Kidney tubule cell (primary cell): ENCODE measurements at regions not wholly inside any gene's neighbourhood (a gene's known extent, or its start where the extent isn't known, plus 50 kb on each side); places are given as distances from the start of the nearest gene placed in this dataset.
"Not testable (repeated sequence)": the region's sequence is repeated elsewhere in the genome, so short reads cannot be mapped to it uniquely, and the experiment has no call there.

Source experiments
- DNase-seq: peaks from one replicate; pipeline ENCODE4 v3.0.0-alpha.2; 2018; ENCODE audit warnings: low spot score

DNA sequence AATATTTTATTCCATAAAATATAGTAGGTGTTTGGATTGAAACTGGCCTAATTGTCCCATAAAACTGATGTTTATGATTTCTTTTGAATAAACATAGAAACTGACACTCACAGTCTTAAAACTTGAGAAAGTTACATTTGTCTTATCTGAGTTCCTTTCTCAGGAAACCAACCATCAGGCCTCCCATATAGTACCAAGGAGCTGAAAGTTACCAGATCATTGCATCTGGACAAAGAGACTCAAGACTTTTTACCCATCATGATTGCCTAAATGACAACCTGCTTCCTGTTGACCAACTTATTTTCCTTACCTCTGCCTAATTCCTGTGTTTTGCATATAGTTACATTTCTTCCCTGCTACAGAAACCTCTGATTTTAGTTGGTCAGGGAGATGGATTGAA, 137.0 kb upstream of the XPO1 start:
- no peak for DNase-seq

DNA sequence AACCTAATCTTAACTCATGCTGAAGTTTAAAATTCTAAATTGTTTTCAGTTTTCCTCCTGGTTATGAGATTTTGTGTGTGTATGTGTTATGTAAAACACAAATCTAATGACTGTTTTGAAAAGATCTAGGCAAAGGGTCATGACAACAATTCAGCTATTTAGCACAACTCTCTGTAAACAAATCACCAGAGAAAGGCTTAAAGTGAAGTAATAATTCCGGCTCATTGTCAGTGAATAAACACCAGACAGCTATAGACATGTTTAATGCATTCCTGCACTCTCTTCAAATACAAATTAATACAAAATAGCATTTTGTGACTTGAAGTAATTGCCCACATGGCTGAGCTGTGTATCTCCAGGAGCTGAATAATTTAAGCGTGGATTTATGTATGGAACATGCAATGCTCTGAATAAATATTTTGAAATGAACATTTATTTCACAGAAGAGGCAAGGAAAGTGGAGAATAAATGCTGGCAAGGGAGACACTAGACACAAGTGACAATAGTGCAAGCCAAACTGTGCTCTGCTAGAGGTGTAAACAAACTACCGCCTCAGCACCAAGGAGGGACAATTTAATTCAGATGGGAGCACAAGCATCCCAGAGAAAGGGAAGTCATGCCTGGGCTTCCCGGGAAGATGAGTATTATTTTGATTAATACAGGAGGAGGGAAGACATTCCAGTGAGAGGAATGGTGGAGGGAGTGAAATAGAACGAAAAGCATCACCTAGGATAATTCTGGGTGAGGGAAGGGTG, 133.6 kb upstream of the XPO1 start:
- no peak for DNase-seq

DNA sequence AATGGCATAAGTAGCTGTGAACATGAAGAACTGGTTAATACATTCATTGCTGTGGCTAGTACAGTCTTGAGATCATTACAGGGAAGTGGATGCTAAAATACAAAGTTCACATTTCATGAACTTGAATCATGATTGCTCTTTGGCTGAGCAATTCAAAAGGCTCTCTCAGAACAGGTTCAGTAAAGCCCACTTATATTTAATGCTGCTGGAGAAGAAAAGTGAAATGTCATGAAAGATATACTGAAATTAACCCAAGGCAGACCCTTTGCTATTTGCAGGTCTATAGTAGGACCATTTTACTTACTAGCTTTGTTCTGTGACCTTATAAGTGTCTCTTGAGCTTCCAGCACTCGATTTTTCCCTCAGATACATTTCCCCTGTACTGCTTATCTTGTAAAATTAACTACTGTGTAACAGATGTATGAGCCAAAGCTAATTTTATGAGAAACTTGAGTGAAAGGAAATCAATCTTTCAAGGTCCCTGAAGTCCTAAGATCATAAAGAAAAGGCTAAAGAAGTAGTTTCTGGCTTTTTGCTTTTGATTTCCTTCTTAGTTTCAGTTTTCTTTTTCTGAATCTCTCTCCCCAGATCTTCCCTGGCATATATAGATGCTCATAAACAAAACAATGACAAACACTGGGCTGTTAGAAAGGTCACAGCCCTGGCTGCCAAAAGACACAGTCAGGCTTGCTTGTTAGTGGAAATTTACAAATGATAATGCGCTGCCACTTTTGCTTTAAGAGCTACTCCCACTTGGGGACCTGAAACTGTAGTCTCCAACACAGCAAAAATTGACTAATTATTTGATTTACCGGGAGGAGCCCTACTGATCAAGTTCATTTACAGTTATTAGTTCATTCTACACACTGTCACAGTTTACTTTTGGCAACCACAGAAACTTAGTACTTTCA, 132.7 kb upstream of the XPO1 start:
- DNase-seq, result peak; percentile 79

DNA sequence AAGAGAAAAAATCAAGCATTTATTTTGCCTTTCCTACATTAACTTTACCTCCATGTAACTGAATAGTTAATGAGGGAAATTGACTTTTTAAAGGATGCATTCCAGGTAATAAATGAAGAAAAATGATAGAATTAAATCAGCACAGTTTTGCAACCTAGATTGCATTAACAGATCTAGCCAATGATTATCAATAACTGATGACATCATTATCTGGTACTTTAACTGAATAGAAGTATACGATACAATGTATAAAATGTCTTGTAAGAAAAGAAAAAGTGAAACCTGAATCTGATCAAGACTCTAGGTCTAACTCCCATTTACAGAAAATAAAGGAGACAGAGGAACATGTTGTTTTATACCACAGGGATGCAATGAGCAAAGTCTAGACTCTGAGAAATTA, 126.0 kb upstream of the XPO1 start:
- DNase-seq, result no peak

DNA sequence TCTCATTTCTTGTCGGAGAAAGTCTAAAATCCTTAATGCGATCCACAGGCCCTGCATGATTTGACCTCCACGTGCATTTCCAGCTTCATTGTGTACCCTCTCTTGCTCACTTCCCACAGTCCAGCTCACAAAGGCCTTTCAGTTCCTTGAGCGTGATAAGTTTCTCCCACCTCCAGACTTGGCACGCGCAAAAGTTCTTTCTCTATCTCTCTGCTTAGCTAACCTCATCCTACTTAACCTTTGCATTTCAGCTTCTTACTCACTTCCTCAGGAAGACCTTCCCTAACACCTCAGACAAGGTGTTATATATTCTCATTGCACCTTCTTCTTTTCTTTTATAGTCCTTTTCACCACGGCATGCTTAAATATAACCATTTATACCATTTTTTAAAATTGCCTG, 124.8 kb upstream of the XPO1 start:
- DNase-seq, result no peak

DNA sequence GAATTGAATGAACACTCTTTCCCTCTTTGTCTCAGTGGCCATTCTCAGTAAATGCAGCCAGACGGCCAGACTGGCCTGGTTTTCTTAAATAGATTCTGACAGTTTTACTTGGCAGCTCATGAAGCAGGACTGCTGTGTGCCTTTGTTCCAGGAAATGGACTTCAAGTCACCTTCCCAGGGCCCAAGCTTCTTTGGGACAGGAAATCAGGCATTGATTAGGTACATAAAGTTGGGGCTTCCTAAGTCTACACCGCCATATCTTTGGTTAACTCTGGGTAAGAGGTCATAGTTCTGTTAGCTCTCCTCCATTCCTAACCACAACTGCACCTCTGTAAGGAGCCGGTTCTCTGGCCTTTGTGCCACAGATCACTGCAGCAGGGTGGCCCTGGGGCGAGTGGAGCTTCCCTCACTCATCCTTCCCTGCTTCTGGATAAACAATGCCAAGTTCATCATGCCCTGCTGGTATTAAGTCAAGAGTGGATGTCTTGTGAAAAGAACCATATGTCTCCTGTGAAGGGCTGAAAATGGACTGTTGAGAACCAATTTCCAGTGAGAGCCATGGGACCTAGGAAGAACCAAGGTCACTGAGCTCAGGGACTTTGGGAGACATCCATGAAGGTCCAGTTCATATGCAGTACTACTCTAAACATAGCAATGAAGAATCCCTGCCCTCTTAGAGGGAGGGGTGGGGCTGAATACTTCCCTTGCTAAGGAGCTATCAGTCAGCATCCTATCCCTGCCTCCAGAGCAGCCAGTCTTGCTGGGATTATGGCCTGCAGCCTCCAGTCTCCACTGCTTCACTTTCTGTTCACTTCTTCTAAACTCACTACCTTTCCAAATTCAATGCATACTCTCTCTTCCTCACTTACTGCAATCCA, 122.6 kb upstream of the XPO1 start:
- no peak for DNase-seq

DNA sequence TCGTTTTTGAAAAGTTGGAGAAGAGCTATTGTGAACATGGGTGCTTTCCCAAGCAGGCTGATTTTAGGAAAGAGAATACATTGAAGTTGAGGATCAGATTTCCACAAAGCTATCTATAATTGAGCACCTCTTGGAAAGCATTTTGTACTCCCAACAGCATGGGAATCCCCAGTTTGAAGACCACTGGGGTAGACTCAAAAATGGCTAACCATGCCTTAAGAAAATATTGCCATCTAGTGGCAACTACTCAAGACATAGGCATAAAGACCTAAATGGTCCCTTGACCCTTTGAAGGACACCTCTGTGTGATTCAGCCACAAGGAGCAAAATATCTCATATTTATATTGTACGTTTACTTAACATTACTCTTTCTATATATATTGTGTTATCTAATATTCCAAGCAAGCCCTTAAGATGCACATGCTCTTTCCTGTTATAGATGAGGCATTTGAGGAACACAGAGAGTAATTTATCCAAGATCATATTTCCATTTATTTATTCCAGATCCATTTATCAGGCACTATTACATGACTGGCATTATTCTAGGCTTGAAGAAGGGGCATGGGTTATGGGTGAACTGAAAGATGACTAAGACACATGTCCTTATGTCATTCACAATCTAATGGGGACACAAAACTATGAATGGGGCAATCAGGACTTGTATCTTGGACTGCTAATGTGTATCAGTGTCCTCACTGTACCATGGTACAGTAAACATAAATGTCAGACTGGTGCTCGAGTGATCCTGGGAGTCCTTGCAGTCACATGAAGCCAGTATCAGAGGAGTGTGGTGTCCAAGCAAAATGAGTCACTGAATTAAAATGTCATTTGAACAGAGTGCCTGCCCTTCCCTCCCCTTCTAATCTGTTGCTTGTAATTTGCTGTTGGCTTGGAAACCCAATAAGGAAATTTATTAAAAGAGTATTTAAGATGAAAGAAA, 121.0 kb upstream of the XPO1 start:
- peak; percentile 70 for DNase-seq

DNA sequence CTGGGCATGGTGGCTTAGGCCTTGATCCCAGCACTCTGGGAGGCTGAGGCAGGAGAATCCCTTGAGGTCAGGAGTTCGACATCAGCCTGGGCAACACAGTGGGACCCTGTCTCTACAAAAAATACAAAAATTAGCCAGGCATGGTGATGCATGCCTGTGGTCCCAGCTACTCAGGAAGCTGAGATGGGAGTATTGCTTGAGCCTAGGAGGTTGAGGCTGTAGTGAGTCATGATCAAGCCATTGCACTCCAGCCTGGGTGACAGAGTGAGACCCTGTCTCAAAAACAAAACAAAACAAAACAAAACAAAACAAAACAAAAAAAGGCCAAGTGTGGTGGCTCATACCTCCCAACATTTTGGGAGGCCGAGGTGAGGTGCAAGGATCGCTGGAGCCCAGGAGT, 111.8 kb upstream of the XPO1 start:
- not testable (repeated sequence) for DNase-seq

DNA sequence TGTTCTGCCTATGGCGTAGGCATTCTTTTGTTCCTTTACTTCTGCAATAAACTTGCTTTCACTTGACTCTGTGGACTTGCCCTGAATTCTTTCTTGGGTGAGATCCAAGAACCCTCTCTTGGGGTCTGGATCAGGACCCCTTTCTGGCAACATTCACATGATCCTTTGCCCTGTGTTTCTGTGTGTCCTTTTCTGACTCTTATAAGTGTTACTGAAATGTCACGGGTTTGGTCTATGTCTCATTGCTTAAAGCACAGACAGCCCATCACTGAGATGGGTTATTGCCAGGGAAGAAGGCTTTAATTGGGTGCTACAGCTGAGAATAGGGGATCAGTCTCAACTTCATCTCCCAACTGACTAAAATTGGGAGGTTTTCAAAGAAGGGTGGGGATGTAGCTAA, 110.9 kb upstream of the XPO1 start:
- DNase-seq, result no peak

DNA sequence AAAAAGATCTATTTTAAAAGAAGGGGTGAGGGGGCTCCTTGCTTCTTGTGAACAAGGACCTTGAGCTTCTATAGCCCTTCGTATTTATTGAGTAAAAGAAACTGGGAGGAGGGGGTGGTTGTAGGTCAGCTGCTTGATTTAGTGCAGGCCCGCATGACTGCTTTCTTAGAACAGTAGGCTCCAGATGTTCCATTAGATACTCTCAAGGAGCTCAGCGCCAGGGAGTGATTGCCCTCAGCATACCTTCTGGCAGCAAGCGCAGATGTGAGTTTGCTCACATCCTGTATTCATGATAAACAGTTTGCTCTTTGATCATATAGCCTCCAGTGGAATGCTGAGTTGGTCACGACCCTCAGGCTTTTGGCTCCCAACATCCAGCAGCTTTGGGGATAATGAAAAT, 108.9 kb upstream of the XPO1 start:
- DNase-seq, result no peak

DNA sequence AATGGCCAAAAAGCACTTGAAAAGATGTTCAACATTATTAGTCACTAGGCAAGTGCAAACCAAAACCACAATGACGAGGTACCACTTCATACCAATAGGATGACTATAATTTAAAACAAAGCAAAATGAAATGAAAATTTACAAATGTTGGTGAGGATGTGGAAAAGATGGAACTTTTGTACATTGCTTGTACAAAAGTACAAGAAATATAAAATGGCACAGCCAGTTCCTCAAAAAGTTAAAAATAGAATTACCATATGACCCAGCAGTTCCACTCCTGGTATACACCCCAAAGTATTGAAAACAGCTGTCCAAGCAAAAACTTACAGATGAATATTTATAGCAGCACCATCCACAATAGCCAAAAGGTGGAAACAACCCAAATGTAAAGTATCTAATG, 107.8 kb upstream of the XPO1 start:
- peak; percentile 37 for DNase-seq

DNA sequence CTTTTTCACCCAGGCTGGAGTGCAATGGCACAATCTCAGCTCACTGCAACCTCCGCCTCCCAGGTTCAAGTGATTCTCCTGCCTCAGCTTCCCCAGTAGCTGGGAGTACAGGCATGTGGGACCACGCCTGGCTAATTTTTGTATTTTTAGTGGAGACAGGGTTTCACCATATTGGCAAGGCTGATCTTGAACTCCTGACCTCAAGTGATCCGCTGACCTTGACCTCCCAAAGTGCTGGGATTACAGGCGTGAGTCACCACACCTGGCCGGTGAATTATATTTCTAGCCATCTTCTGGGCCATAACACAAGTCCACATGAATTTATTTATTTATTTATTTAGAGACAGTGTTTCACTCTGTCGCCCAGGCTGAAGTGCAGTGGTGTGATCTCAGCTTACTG, 105.0 kb upstream of the XPO1 start:
- not testable (repeated sequence) for DNase-seq

DNA sequence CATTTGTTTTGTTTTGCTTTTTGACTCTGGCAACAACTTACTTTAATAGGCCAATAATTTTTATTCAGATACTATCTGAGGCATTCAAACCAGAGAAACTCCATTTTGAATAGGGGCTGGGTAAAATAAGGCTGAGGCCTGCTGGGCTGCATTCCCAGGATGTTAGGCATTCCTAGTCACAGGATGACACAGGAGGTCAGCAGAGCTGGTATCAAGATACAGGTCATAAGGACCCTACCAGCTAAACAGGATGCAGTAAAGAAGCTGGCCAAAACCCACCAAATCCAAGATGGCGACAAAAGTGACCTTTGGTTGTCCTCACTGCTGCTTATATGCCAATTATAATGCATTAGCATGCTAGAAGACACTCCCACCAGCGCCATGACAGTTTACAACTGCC, 102.2 kb upstream of the XPO1 start:
- DNase-seq, result peak; percentile 45

DNA sequence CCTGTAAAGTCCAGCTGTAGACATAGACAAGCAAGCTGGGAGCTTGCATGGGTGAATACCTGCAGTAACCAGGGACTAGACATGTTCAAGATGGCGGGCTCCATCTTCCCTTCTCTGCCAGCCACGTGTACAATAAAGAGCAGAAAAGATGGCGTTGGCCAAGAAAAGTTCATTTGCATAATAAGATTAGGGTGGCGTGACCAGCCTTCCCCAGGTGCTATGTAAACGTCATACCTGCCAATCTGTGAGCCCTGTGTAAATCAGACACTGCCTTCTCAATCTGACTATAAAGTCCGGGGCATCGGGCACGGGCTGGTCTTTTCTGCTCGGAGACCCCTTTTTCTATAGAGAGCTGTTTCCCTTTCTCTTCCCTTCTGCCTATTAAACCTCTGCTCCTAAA, 101.6 kb upstream of the XPO1 start:
- no peak for DNase-seq

DNA sequence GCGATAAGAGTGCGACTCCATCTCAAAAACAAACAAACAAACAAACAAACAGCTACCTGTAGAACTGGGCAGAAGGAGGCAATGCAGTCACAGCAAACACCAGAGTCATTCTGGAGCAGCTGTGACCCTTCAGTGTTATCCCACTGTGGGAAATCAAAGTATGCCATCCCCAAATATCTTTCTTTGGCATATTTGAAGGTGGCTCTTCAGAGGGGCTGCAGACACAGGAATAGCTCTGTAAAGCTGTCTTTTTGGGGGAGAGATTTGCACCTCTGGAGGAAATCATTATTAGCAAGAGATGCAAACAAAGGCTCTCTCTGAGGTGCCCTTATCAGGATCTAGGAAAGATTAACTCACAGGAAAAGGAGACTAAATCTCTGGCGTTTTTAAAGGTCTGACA, 98.5 kb upstream of the XPO1 start:
- no peak for DNase-seq

DNA sequence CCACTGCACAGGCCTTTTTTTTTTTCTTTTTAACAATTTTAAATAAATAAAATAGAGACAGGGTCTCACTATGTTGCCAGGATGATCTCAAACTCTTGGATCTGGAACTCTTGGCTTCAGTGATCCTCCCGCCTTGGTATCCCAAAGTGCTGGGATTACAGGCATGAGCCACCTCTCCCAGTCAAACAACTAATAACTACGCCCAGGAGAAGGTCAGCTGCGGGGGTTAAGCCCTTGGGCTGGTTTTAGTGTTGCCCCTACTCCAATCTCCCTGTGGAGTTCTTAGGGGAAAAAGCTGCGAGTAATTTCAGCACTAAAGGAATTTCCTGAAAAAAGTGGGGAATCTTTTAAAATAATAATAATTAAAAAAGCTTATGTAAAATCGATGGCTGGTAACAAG, 96.4 kb upstream of the XPO1 start:
- DNase-seq, result no peak

DNA sequence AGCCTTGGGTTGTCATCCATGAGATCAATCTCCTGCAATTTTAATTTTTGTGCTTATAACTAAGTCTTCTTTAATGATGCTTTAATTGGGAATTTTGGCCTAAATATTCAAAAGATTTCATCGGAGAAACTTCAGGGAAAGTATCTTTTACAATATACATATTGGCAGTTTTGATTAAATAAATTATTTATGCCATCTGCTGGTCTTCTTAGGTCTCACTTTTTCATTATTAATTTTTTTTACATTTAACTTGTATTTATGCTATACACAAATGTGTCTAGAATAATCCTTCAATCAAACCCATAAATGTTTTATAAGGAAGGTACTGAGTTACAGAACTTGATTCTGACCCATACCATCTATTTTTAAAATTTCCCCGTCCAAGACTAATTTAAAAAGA, 95.1 kb upstream of the XPO1 start:
- DNase-seq, result no peak

DNA sequence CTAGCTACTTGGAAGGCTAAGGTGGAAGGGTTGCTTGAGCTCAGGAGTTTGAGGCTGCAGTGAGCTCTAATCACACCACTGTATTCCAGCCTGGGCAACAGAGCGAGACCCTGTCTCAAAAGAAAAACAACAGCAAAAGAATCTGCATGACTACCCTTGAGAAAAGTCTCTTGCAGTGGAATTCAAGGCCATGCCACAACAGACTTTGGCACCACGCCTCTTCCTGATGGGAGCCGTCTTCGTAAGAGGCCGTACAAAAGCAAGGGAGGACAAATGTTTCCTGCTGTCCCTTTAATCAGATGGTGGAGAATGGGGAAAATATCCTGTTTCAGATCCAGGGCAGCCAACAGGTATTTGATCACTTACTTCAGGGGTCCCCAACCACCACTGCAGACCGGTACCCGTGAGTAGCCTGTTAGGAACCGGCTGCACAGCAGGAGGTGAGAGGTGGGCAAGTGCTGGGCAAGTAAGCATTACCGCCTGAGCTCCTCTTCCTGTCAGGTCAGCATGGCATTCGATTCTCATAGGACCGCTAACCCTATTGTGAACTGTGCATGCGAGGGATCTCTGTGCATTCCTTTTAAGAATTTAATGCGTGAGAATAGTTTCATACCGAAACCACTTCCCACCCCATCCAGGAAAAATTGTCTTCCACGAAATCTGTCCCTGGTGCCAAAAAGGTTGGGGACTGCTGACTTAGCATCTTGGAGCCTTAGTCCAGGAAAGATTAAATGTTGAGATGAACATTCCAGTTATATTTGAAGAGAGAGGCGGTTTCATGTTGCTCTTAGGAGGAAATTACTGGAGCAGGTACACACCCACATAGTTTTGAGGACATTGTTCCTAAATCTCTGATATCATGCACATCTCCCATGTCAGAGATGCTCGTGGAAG, 94.4 kb upstream of the XPO1 start:
- DNase-seq, result peak; percentile 58

DNA sequence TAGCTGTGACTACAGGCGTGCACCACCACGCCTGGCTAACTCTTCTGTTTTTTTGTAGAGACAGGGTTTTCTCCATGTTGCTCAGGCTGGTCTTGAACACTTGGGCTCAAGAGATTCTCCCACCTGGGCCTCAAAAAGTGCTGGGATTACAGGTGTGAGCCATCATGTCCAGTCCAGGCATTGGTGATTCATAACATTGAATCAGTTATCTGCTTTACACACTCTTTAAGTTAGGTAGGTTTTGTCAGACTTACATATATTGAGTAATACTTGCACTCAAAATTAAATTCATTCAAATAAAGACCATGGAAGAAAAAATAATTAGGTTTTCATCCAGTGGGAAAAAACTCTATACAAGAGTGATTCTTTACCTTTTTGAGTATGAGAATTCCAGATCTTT, 93.2 kb upstream of the XPO1 start:
- no peak for DNase-seq

DNA sequence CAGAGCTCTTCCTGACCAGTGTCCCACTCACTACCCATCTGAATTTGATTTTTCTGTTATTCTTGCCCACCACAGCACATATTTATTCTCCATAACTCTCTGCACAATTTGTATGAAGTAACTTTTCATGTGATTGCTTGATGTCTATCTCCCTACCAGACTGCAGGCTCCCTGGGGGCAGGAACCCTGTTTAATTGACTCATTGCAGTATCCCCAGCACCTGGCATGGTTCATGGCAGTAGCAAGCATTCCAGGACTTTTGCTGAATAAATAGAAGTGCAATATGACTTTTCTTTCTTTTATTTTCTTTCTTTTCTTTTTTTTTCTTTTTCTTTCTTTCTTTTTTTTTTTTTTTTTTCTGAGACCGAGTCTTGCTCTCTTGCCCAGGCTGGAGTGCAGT, 88.7 kb upstream of the XPO1 start:
- no peak for DNase-seq
